Right lobe of liver (tissue), 4 donors: ENCODE measurements at regions not wholly inside any gene's neighbourhood (a gene's known extent, or its start where the extent isn't known, plus 50 kb on each side); places are given as distances from the start of the nearest gene placed in this dataset.

Experiments used
- CTCF ChIP-seq, 4 donors: fragments of 200-600 bp in 3 of 4; fragments of 450-650 bp in 1 of 4; IDR thresholded peaks; one replicate each; pipeline versions ENCODE4 v1.5.1 to v1.8.0; 2016 to 2022; ENCODE audit warnings: antibody characterized with exemption in 4 of 4, mild to moderate bottlenecking in 2 of 4
- POLR2A ChIP-seq: fragments of 450-650 bp; IDR thresholded peaks from one replicate; pipeline ENCODE4 v1.6.1; 2017; ENCODE audit warnings: antibody characterized with exemption, mild to moderate bottlenecking
- donor health status: DM: no; HTN: no; CAD: no.
- donor health status: DM: no; HTN: no; CAD: no.
- donor health status: DM: no; HTN: yes; CAD: no.

- TF ChIP-seq POLR2A (no peak), CTCF (IDR thresholded peaks at IDR 0.05) (no peak)
Observed at GRCh38 chr4:127335732-127336131, 297.0 kb upstream of the INTU start.
